WTC11 (cell line): ENCODE measurements at regions not wholly inside any gene's neighbourhood (a gene's known extent, or its start where the extent isn't known, plus 50 kb on each side); places are given as distances from the start of the nearest gene placed in this dataset.

ENCODE experiments used
- ATAC-seq: fragments of 200-7000 bp; cut with Tn5 transposase; 2 replicates; pipeline ENCODE4 v1.10.0; 2021; ENCODE audit warnings: mild to moderate bottlenecking, moderate library complexity
- CTCF ChIA-PET: fragments of 300-600 bp; sonication (Branson Sonifier 250); formaldehyde crosslinking; loops from one replicate; lab custom pipeline; 2021; ENCODE audit warnings: antibody characterized with exemption; lab: Charles Lee
- POLR2A ChIA-PET: fragments of 350-600 bp; sonication (Branson Sonifier 250); formaldehyde crosslinking; loops from one replicate; lab custom pipeline; 2021; ENCODE audit warnings: antibody characterized with exemption; lab: Charles Lee
- DNase-seq: peaks from one replicate; pipeline ENCODE4 v3.0.0; 2021; ENCODE audit warnings: low spot score
- H3K27ac Mint-ChIP-seq: 2 replicates; pipeline ENCODE4 v1.8.0; 2021; ENCODE audit warnings: mixed read lengths
- H3K27me3 Mint-ChIP-seq: 2 replicates; pipeline ENCODE4 v1.8.0; 2021; ENCODE audit warnings: low read depth, mild to moderate bottlenecking, moderate library complexity, mixed read lengths
- H3K36me3 Mint-ChIP-seq: 2 replicates; pipeline ENCODE4 v1.8.0; 2021; ENCODE audit warnings: mixed read lengths
- H3K4me1 Mint-ChIP-seq: 2 replicates; pipeline ENCODE4 v1.8.0; 2022; ENCODE audit warnings: mixed read lengths
- H3K4me3 Mint-ChIP-seq: 2 replicates; pipeline ENCODE4 v1.8.0; 2021; ENCODE audit warnings: mild to moderate bottlenecking, moderate library complexity, mixed read lengths
- H3K9me3 Mint-ChIP-seq: 2 replicates; pipeline ENCODE4 v1.8.0; 2021; ENCODE audit warnings: mixed read lengths
- ATF1 ChIP-seq: sonication (generic); formaldehyde crosslinking; IDR thresholded peaks from 2 replicates; pipeline ENCODE4 v1.8.1; 2023; ENCODE audit warnings: mild to moderate bottlenecking, moderate library complexity, missing genetic modification reagents
- CDX4 ChIP-seq: fragments of 250-450 bp; sonication (Bioruptor Pico); IDR thresholded peaks from 2 replicates; pipeline ENCODE4 v1.9.0; 2021; ENCODE audit warnings: moderate library complexity, mild to moderate bottlenecking, inconsistent platforms, borderline replicate concordance
- CREB1 ChIP-seq: sonication (generic); formaldehyde crosslinking; IDR thresholded peaks from 2 replicates; pipeline ENCODE4 v1.8.0; 2023; ENCODE audit warnings: mild to moderate bottlenecking, missing genetic modification reagents
- CREM ChIP-seq: sonication (generic); formaldehyde crosslinking; IDR thresholded peaks from 2 replicates; pipeline ENCODE4 v1.8.1; 2022; ENCODE audit warnings: mild to moderate bottlenecking, missing genetic modification reagents, moderate library complexity
- E2F1 ChIP-seq: sonication (generic); formaldehyde crosslinking; IDR thresholded peaks from 2 replicates; pipeline ENCODE4 v1.8.0; 2022; ENCODE audit warnings: mild to moderate bottlenecking, missing genetic modification reagents
- E2F5 ChIP-seq: sonication (generic); formaldehyde crosslinking; IDR thresholded peaks from 2 replicates; pipeline ENCODE4 v1.8.1; 2022; ENCODE audit warnings: mild to moderate bottlenecking, moderate library complexity, missing genetic modification reagents
- ESRRA ChIP-seq: sonication (generic); formaldehyde crosslinking; IDR thresholded peaks from 2 replicates; pipeline ENCODE4 v1.8.1; 2022; ENCODE audit warnings: mild to moderate bottlenecking, missing genetic modification reagents, borderline replicate concordance
- GABPB1 ChIP-seq: sonication (generic); formaldehyde crosslinking; IDR thresholded peaks from 2 replicates; pipeline ENCODE4 v1.8.1; 2023; ENCODE audit warnings: mild to moderate bottlenecking, missing genetic modification reagents
- GTF2I ChIP-seq: fragments of 250-450 bp; sonication (Bioruptor Pico); conservative IDR thresholded peaks from 2 replicates; pipeline ENCODE4 v1.4.0; 2021; ENCODE audit warnings: mild to moderate bottlenecking
- HMGA2 ChIP-seq: fragments of 250-450 bp; sonication (Bioruptor Pico); IDR thresholded peaks from 2 replicates; pipeline ENCODE4 v1.4.0; 2021; ENCODE audit warnings: mild to moderate bottlenecking, moderate library complexity
- IRF2 ChIP-seq: sonication (generic); formaldehyde crosslinking; IDR thresholded peaks from 2 replicates; pipeline ENCODE4 v1.8.0; 2022; ENCODE audit warnings: low read depth, missing genetic modification reagents, borderline replicate concordance
- MLX ChIP-seq: sonication (generic); formaldehyde crosslinking; IDR thresholded peaks from 2 replicates; pipeline ENCODE4 v1.8.1; 2023; ENCODE audit warnings: mild to moderate bottlenecking, missing genetic modification reagents, moderate library complexity
- NFE2L1 ChIP-seq: sonication (generic); formaldehyde crosslinking; IDR thresholded peaks from 2 replicates; pipeline ENCODE4 v1.8.1; 2023; ENCODE audit warnings: missing genetic modification reagents
- NR1H2 ChIP-seq: sonication (generic); formaldehyde crosslinking; IDR thresholded peaks from 2 replicates; pipeline ENCODE4 v1.9.0; 2021; ENCODE audit warnings: mild to moderate bottlenecking, moderate library complexity, missing genetic modification reagents
- OVOL2 ChIP-seq: fragments of 250-450 bp; sonication (Bioruptor Pico); IDR thresholded peaks from 2 replicates; pipeline ENCODE4 v1.9.0; 2021; ENCODE audit warnings: mild to moderate bottlenecking, borderline replicate concordance
- RELA ChIP-seq: sonication (generic); formaldehyde crosslinking; IDR thresholded peaks from 2 replicates; pipeline ENCODE4 v1.8.1; 2022; ENCODE audit warnings: missing genetic modification reagents, mild to moderate bottlenecking, borderline replicate concordance
- STAT6 ChIP-seq: sonication (generic); formaldehyde crosslinking; conservative IDR thresholded peaks from 2 replicates; pipeline ENCODE4 v1.8.1; 2023; ENCODE audit warnings: mild to moderate bottlenecking, low read depth, missing genetic modification reagents, moderate library complexity
- TEAD4 ChIP-seq: sonication (generic); formaldehyde crosslinking; IDR thresholded peaks from 2 replicates; pipeline ENCODE4 v1.8.0; 2022; ENCODE audit warnings: mild to moderate bottlenecking, missing genetic modification reagents
- TP53 ChIP-seq: sonication (generic); formaldehyde crosslinking; IDR thresholded peaks from 2 replicates; pipeline ENCODE4 v1.8.1; 2023; ENCODE audit warnings: mild to moderate bottlenecking, missing genetic modification reagents
- USF2 ChIP-seq: sonication (generic); formaldehyde crosslinking; IDR thresholded peaks from 2 replicates; pipeline ENCODE4 v1.8.1; 2023; ENCODE audit warnings: mild to moderate bottlenecking, missing genetic modification reagents, moderate library complexity
- ZNF121 ChIP-seq: sonication (generic); formaldehyde crosslinking; IDR thresholded peaks from 2 replicates; pipeline ENCODE4 v1.8.0; 2023; ENCODE audit warnings: missing genetic modification reagents
- ZNF219 ChIP-seq: sonication (generic); formaldehyde crosslinking; IDR thresholded peaks from 2 replicates; pipeline ENCODE4 v1.8.0; 2023; ENCODE audit warnings: missing genetic modification reagents, mild to moderate bottlenecking, borderline replicate concordance
- ZNF232 ChIP-seq: sonication (generic); formaldehyde crosslinking; IDR thresholded peaks from 2 replicates; pipeline ENCODE4 v1.8.0; 2022; ENCODE audit warnings: mild to moderate bottlenecking, missing genetic modification reagents
- ZNF396 ChIP-seq: fragments of 250-450 bp; sonication (Bioruptor Pico); IDR thresholded peaks from 2 replicates; pipeline ENCODE4 v1.8.0; 2021; ENCODE audit warnings: mild to moderate bottlenecking, moderate library complexity, borderline replicate concordance
- ZNF416 ChIP-seq: fragments of 250-450 bp; sonication (Bioruptor Pico); IDR thresholded peaks from 2 replicates; pipeline ENCODE4 v1.9.0; 2021; ENCODE audit warnings: mild to moderate bottlenecking, inconsistent platforms
- ZNF532 ChIP-seq: fragments of 250-450 bp; sonication (Bioruptor Pico); IDR thresholded peaks from 2 replicates; pipeline ENCODE4 v1.9.0; 2021; ENCODE audit warnings: mild to moderate bottlenecking, borderline replicate concordance

GRCh38 chr19:31459430-31459829 is 110.2 kb upstream of the TSHZ3 start:
- ChIA-PET POLR2A (no interaction called here), CTCF (no interaction called here)
- ATAC-seq, result peak; percentile 58
- no peaks in the 10 kb centered on the region for H3K27me3 Mint-ChIP-seq
- H3K36me3 Mint-ChIP-seq, result peaks cover 3% of the 10 kb centered on the region; the same call in 1 of the 2 replicates
- peaks cover 4% of the 10 kb centered on the region; the same call in 1 of the 2 replicates for H3K9me3 Mint-ChIP-seq
- H3K4me1 Mint-ChIP-seq, result peaks cover 5% of the 10 kb centered on the region
- H3K4me3 Mint-ChIP-seq, result no peak overlapping the region
- DNase-seq, result no peak
- no peak overlapping the region for H3K27ac Mint-ChIP-seq
- no peak for TF ChIP-seq TP53 (CRISPR knock-in tag)
- no peak for TF ChIP-seq NR1H2
- TF ChIP-seq IRF2, result no peak
- no peak for TF ChIP-seq USF2 (CRISPR knock-in tag)
- TF ChIP-seq TEAD4 (CRISPR knock-in tag), result no peak
- no peak for TF ChIP-seq CDX4 (CRISPR knock-in tag)
- no peak for TF ChIP-seq ATF1 (CRISPR knock-in tag)
- no peak for TF ChIP-seq ZNF232 (CRISPR knock-in tag)
- TF ChIP-seq CREB1 (CRISPR knock-in tag), result no peak
- TF ChIP-seq STAT6 (CRISPR knock-in tag), result no peak
- TF ChIP-seq E2F5, result no peak
- no peak for TF ChIP-seq GABPB1 (CRISPR knock-in tag)
- no peak for TF ChIP-seq CREM (CRISPR knock-in tag)
- TF ChIP-seq ZNF416, result no peak
- no peak for TF ChIP-seq ZNF219 (CRISPR knock-in tag)
- no peak for TF ChIP-seq GTF2I
- no peak for TF ChIP-seq ZNF396 (CRISPR knock-in tag)
- TF ChIP-seq OVOL2 (CRISPR knock-in tag), result no peak
- no peak for TF ChIP-seq ESRRA (CRISPR knock-in tag)

GRCh38 chr19:31461814-31462539 is 112.7 kb upstream of the TSHZ3 start:
- peak; percentile 85 for ATAC-seq
- no peaks in the 10 kb centered on the region for H3K27me3 Mint-ChIP-seq
- H3K4me1 Mint-ChIP-seq, result peaks cover 5% of the 10 kb centered on the region
- ChIA-PET POLR2A (no interaction called here), CTCF (interaction anchor here (0.6 kb wide), 1 partner anchor 214 kb away, joined by 3 read pairs; no protein-coding TSS in a partner anchor)
- H3K36me3 Mint-ChIP-seq, result peaks cover 3% of the 10 kb centered on the region; the same call in 1 of the 2 replicates
- H3K9me3 Mint-ChIP-seq, result peaks cover 4% of the 10 kb centered on the region; the same call in 1 of the 2 replicates
- no peak overlapping the region for H3K4me3 Mint-ChIP-seq
- H3K27ac Mint-ChIP-seq, result 0 out of 2 replicates have a peak overlapping the region, but pooled peaks have one; percentile 7
- no peak for DNase-seq
- TF ChIP-seq E2F1 (CRISPR knock-in tag) (no peak), ZNF121 (CRISPR knock-in tag) (no peak), MLX (no peak), HMGA2 (CRISPR knock-in tag) (no peak), RELA (CRISPR knock-in tag) (no peak), ZNF232 (CRISPR knock-in tag) (no peak), ZNF532 (CRISPR knock-in tag) (no peak), NFE2L1 (CRISPR knock-in tag) (no peak)
